SK-N-SH (cell line): ENCODE measurements at regions not wholly inside any gene's neighbourhood (a gene's known extent, or its start where the extent isn't known, plus 50 kb on each side); places are given as distances from the start of the nearest gene placed in this dataset.

Source experiments
- CTCF ChIA-PET: fragments of 300-600, 350-600 bp; formaldehyde crosslinking; extraction: SDS; loops from one replicate; lab custom pipeline; 2021; lab: Yijun Ruan, JAX
- POLR2A ChIA-PET: fragments of 350-600 bp; sonication (Branson Sonifier 250); formaldehyde crosslinking; extraction: SDS; loops from one replicate; lab custom pipeline; 2020; ENCODE audit warnings: antibody characterized with exemption, inconsistent platforms; lab: Yijun Ruan, JAX
- DNase-seq: peaks from one replicate; pipeline ENCODE4 v3.0.0; 2012
- H2AFZ ChIP-seq: fragments of 200-600 bp; sonication (generic); 2 replicates; pipeline ENCODE4 v1.8.1; 2016; ENCODE audit warnings: antibody characterized with exemption, mild to moderate bottlenecking, low read depth
- H3F3A ChIP-seq: fragments of 200-600 bp; sonication (generic); replicated peaks from 2 replicates; pipeline ENCODE3; 2016; ENCODE audit warnings: antibody characterized with exemption, mild to moderate bottlenecking; ENCODE audit not compliant: insufficient read depth
- H3K27ac ChIP-seq, 2 experiments: fragments of 200-500 bp in 1 of 2; fragments of 200-600 bp in 1 of 2; sonication (Bioruptor generic) in 1 of 2; sonication (generic), shearing (Covaris generic) in 1 of 2; 2 replicates each; pipeline versions ENCODE4 v1.5.1 to v1.6.1; 2014 to 2016; ENCODE audit warnings: low read depth in 2 of 2, inconsistent platforms in 1 of 2, low read length in 1 of 2, mild to moderate bottlenecking in 1 of 2, mixed read lengths in 1 of 2
- H3K27me3 ChIP-seq: fragments of 200-600 bp; sonication (generic), shearing (Covaris generic); 2 replicates; pipeline ENCODE4 v1.6.1; 2016; ENCODE audit warnings: mixed run types; ENCODE audit not compliant: insufficient read depth
- H3K36me3 ChIP-seq, 2 experiments: fragments of 200-500 bp in 1 of 2; fragments of 200-600 bp in 1 of 2; sonication (Bioruptor generic) in 1 of 2; sonication (generic) in 1 of 2; replicated peaks in 1 of 2; 2 replicates each; pipeline versions ENCODE3 to v1.5.1; 2014 to 2016; ENCODE audit warnings: low read length in 1 of 2, mild to moderate bottlenecking in 1 of 2; ENCODE audit not compliant: insufficient read depth in 2 of 2, control insufficient read depth in 1 of 2
- H3K4me1 ChIP-seq, 2 experiments: fragments of 200-500 bp in 1 of 2; fragments of 200-600 bp in 1 of 2; sonication (Bioruptor generic) in 1 of 2; sonication (generic), shearing (Covaris generic) in 1 of 2; 2 replicates each; pipeline versions ENCODE4 v1.5.1 to v1.6.1; 2014 to 2016; ENCODE audit warnings: low read depth in 1 of 2, low read length in 1 of 2, mixed run types in 1 of 2; ENCODE audit not compliant: insufficient read depth in 2 of 2, control insufficient read depth in 1 of 2
- H3K4me2 ChIP-seq: fragments of 200-600 bp; sonication (generic), shearing (Covaris generic); 2 replicates; pipeline ENCODE4 v1.6.1; 2017; ENCODE audit warnings: mixed run types
- H3K4me3 ChIP-seq, 2 experiments: fragments of 200-500 bp in 1 of 2; fragments of 200-600 bp in 1 of 2; sonication (Bioruptor generic) in 1 of 2; sonication (generic), shearing (Covaris generic) in 1 of 2; 2 replicates each; pipeline versions ENCODE4 v1.5.1 to v1.8.1; 2014 to 2016; ENCODE audit warnings: low read depth in 2 of 2, inconsistent platforms in 1 of 2, low read length in 1 of 2, mild to moderate bottlenecking in 1 of 2, mixed read lengths in 1 of 2, moderate library complexity in 1 of 2
- H3K79me2 ChIP-seq: fragments of 200-600 bp; sonication (generic); 2 replicates; pipeline ENCODE4 v1.8.1; 2017; ENCODE audit warnings: mild to moderate bottlenecking; ENCODE audit not compliant: insufficient read depth
- H3K9ac ChIP-seq: fragments of 200-600 bp; sonication (generic); 2 replicates; pipeline ENCODE4 v1.6.1; 2017; ENCODE audit warnings: mixed run types
- H3K9me2 ChIP-seq: fragments of 200-600 bp; sonication (generic); 2 replicates; pipeline ENCODE4 v1.6.1; 2017; ENCODE audit warnings: mixed run types
- H3K9me3 ChIP-seq: fragments of 200-600 bp; sonication (generic); 2 replicates; pipeline ENCODE4 v1.6.1; 2017; ENCODE audit warnings: mixed run types, mild to moderate bottlenecking, moderate library complexity
- H4K20me1 ChIP-seq: fragments of 200-600 bp; sonication (generic); 2 replicates; pipeline ENCODE4 v1.6.1; 2017; ENCODE audit warnings: mild to moderate bottlenecking, mixed run types; ENCODE audit not compliant: insufficient read depth
- CHD2 ChIP-seq: fragments of 150-350 bp; IDR thresholded peaks from 2 replicates; pipeline ENCODE4 v1.6.1; 2018; ENCODE audit warnings: low read length; ENCODE audit not compliant: partially characterized antibody
- ELF1 ChIP-seq: IDR thresholded peaks from 2 replicates; pipeline ENCODE4 v1.4.0; 2012
- EP300 ChIP-seq, 2 experiments: IDR thresholded peaks; 2 replicates each; pipeline versions ENCODE4 v1.4.0 to v1.6.1; 2012; ENCODE audit warnings: borderline replicate concordance in 1 of 2, low read depth in 1 of 2, low read length in 1 of 2
- EZH2phosphoT487 ChIP-seq: fragments of 200-600 bp; sonication (generic); IDR thresholded peaks from 2 replicates; pipeline ENCODE4 v1.6.1; 2017; ENCODE audit warnings: low read depth, mixed run types, mild to moderate bottlenecking, antibody characterized with exemption, moderate library complexity, borderline replicate concordance
- FOSL2 ChIP-seq: IDR thresholded peaks from 2 replicates; pipeline ENCODE4 v1.4.0; 2012; ENCODE audit warnings: low read depth, mild to moderate bottlenecking, moderate library complexity, borderline replicate concordance
- FOXJ3 ChIP-seq: sonication (generic); formaldehyde crosslinking; IDR thresholded peaks from 2 replicates; pipeline ENCODE4 v1.5.1; 2020; ENCODE audit warnings: mild to moderate bottlenecking, missing genetic modification reagents
- FOXM1 ChIP-seq: IDR thresholded peaks from 2 replicates; pipeline ENCODE4 v1.4.0; 2012; ENCODE audit warnings: low read depth, mild to moderate bottlenecking
- GABPA ChIP-seq: IDR thresholded peaks from 2 replicates; pipeline ENCODE4 v1.4.0; 2012; ENCODE audit warnings: low read depth, mild to moderate bottlenecking
- JUND ChIP-seq: IDR thresholded peaks from 2 replicates; pipeline ENCODE4 v1.4.0; 2012
- MEF2A ChIP-seq: IDR thresholded peaks from 2 replicates; pipeline ENCODE4 v1.4.0; 2012; ENCODE audit warnings: low read depth, borderline replicate concordance
- NFIC ChIP-seq: IDR thresholded peaks from 2 replicates; pipeline ENCODE4 v1.4.0; 2012; ENCODE audit warnings: borderline replicate concordance
- NRF1 ChIP-seq: IDR thresholded peaks from 2 replicates; pipeline ENCODE4 v1.6.1; 2012; ENCODE audit warnings: low read depth, mild to moderate bottlenecking, low read length
- RAD21 ChIP-seq: IDR thresholded peaks from 2 replicates; pipeline ENCODE4 v1.6.1; 2012; ENCODE audit warnings: mild to moderate bottlenecking, low read length
- RFX5 ChIP-seq: IDR thresholded peaks from 2 replicates; pipeline ENCODE4 v1.6.1; 2012; ENCODE audit warnings: mild to moderate bottlenecking, improper control_type of control experiment, low read length
- RXRA ChIP-seq: IDR thresholded peaks from 2 replicates; pipeline ENCODE4 v1.4.0; 2012; ENCODE audit warnings: low read depth, mild to moderate bottlenecking, borderline replicate concordance
- SIN3A ChIP-seq: IDR thresholded peaks from 2 replicates; pipeline ENCODE4 v1.6.1; 2012; ENCODE audit warnings: low read depth, mild to moderate bottlenecking, low read length, moderate library complexity, borderline replicate concordance
- SMC3 ChIP-seq: IDR thresholded peaks from 2 replicates; pipeline ENCODE4 v1.6.1; 2012; ENCODE audit warnings: low read depth, low read length, improper control_type of control experiment
- TAF1 ChIP-seq: IDR thresholded peaks from 2 replicates; pipeline ENCODE4 v1.6.1; 2012; ENCODE audit warnings: low read depth, mild to moderate bottlenecking, low read length, moderate library complexity, borderline replicate concordance
- TCF12 ChIP-seq: IDR thresholded peaks from 2 replicates; pipeline ENCODE4 v1.4.0; 2012
- YY1 ChIP-seq: IDR thresholded peaks from 2 replicates; pipeline ENCODE4 v1.4.0; 2012; ENCODE audit warnings: low read depth, mild to moderate bottlenecking
- WGBS: methylation state at CpG from one replicate; pipeline ENCODE4 v1.1.6; 2017; ENCODE audit warnings: low lambda C conversion rate; 5-methylcytosine and 5-hydroxymethylcytosine counted together
- TF ChIP-seq, protein P1 (sequence below): IDR thresholded peaks from 2 replicates; pipeline ENCODE4; 2012
- TF ChIP-seq, protein P2 (sequence below): IDR thresholded peaks from 2 replicates; pipeline ENCODE4 v1.4.0; 2012; ENCODE audit warnings: low read depth, borderline replicate concordance
- TF ChIP-seq, protein P3 (sequence below): fragments of 150-350 bp; IDR thresholded peaks from 2 replicates; pipeline ENCODE4 v1.6.1; 2017; ENCODE audit warnings: antibody characterized with exemption, low read length, low read depth, borderline replicate concordance
- TF ChIP-seq, protein P4 (sequence below): IDR thresholded peaks from 2 replicates; pipeline ENCODE4 v1.4.0; 2012; ENCODE audit warnings: low read depth
- TF ChIP-seq, protein P5 (sequence below): fragments of 200-600 bp; sonication (generic); IDR thresholded peaks from 2 replicates; pipeline ENCODE4 v1.6.1; 2017; ENCODE audit warnings: antibody characterized with exemption, mild to moderate bottlenecking, moderate library complexity

DNA sequence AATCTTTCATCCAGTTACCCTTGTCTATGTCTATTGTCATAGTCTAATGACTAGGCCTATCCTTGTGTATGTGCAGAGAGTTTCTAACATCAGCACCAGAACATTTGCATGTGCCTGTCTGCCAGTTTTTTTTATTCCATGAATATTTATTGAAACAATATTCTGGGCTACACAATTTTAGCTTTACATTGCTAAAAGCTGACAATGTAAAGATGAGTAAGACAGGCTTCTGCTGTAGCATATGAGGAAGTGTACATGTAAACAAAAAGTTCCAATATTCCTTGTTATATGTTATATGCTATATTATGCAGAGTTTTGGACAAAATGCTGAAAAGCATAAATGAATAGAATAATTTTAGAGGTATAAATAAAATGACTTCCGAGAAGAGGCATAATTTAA is 357.7 kb downstream of the NYAP2 start:
- Histone ChIP-seq H2AFZ (no peak overlapping the region), H3F3A (no peaks in the 10 kb centered on the region), H3K27me3 (no peaks in the 10 kb centered on the region), H3K79me2 (no peaks in the 10 kb centered on the region), H3K4me1 (no peaks in the 10 kb centered on the region), H3K4me3 (no peak overlapping the region), H3K9ac (no peak overlapping the region), H3K36me3 (no peaks in the 10 kb centered on the region), H3K9me3 (no peaks in the 10 kb centered on the region), H3K9me2 (no peaks in the 10 kb centered on the region), H3K4me2 (no peak overlapping the region), H3K27ac (no peak overlapping the region), H4K20me1 (no peaks in the 10 kb centered on the region)
- no peak for DNase-seq
- TF ChIP-seq FOSL2 (no peak), JUND (no peak), TAF1 (no peak), FOXM1 (no peak), CHD2 (no peak), EP300 (IDR thresholded peaks at IDR 0.05; ENCODE audit: borderline replicate concordance in 1 of 2, low read depth in 1 of 2, low read length in 1 of 2) (no peak), SIN3A (no peak), RXRA (no peak), GABPA (no peak), RAD21 (no peak), FOXJ3 (CRISPR knock-in tag) (no peak), NFIC (no peak), MEF2A (no peak)
- TF ChIP-seq, protein P1, sequence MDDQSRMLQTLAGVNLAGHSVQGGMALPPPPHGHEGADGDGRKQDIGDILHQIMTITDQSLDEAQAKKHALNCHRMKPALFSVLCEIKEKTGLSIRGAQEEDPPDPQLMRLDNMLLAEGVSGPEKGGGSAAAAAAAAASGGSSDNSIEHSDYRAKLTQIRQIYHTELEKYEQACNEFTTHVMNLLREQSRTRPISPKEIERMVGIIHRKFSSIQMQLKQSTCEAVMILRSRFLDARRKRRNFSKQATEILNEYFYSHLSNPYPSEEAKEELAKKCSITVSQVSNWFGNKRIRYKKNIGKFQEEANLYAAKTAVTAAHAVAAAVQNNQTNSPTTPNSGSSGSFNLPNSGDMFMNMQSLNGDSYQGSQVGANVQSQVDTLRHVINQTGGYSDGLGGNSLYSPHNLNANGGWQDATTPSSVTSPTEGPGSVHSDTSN, result no peak
- TF ChIP-seq, protein P2, sequence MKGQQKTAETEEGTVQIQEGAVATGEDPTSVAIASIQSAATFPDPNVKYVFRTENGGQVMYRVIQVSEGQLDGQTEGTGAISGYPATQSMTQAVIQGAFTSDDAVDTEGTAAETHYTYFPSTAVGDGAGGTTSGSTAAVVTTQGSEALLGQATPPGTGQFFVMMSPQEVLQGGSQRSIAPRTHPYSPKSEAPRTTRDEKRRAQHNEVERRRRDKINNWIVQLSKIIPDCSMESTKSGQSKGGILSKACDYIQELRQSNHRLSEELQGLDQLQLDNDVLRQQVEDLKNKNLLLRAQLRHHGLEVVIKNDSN, result no peak
- TF ChIP-seq, protein P3, sequence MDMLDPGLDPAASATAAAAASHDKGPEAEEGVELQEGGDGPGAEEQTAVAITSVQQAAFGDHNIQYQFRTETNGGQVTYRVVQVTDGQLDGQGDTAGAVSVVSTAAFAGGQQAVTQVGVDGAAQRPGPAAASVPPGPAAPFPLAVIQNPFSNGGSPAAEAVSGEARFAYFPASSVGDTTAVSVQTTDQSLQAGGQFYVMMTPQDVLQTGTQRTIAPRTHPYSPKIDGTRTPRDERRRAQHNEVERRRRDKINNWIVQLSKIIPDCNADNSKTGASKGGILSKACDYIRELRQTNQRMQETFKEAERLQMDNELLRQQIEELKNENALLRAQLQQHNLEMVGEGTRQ, result no peak
- ChIA-PET CTCF (no interaction called here), POLR2A (no interaction called here)
- WGBS, result 67% methylated on average over 1 of the region's 1 CpG

DNA sequence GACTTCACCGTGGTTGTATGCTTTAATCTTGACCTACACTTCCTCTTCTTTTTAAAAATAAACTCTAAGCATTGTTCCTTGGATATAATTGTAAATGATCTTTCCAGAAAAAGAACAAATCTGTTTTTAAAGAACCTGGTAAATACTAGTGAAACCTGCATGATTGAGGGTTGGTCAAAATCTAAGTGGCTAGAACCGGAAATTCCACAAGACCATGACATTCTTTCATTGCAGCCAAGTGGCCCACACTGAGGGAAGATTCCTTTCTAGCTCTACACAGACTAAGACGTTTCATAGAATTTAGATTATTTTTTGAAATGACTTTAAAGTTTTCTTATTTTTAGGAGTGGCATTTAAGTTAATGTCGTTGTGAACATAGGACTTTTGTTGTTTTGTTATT is 356.7 kb downstream of the NYAP2 start:
- Histone ChIP-seq H3K9me3 (no peaks in the 10 kb centered on the region), H4K20me1 (no peaks in the 10 kb centered on the region), H3K4me3 (no peak overlapping the region), H2AFZ (no peak overlapping the region), H3K36me3 (no peaks in the 10 kb centered on the region), H3K27ac (no peak overlapping the region), H3K9ac (no peak overlapping the region), H3K9me2 (no peaks in the 10 kb centered on the region), H3F3A (no peaks in the 10 kb centered on the region), H3K4me1 (no peaks in the 10 kb centered on the region), H3K79me2 (no peaks in the 10 kb centered on the region), H3K27me3 (no peaks in the 10 kb centered on the region), H3K4me2 (no peak overlapping the region)
- DNase-seq, result no peak
- WGBS, result 49% methylated on average over 4 of the region's 4 CpGs
- POLR2A ChIA-PET, result no interaction called here
- CTCF ChIA-PET, result no interaction called here
- TF ChIP-seq, protein P4, sequence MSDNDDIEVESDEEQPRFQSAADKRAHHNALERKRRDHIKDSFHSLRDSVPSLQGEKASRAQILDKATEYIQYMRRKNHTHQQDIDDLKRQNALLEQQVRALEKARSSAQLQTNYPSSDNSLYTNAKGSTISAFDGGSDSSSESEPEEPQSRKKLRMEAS, result no peak
- TF ChIP-seq TCF12 (no peak), EZH2phosphoT487 (no peak), SIN3A (no peak), JUND (no peak), FOXM1 (no peak), YY1 (no peak), NRF1 (no peak), FOXJ3 (CRISPR knock-in tag) (no peak), RFX5 (no peak), MEF2A (no peak), SMC3 (no peak), ELF1 (no peak)
- TF ChIP-seq, protein P5, sequence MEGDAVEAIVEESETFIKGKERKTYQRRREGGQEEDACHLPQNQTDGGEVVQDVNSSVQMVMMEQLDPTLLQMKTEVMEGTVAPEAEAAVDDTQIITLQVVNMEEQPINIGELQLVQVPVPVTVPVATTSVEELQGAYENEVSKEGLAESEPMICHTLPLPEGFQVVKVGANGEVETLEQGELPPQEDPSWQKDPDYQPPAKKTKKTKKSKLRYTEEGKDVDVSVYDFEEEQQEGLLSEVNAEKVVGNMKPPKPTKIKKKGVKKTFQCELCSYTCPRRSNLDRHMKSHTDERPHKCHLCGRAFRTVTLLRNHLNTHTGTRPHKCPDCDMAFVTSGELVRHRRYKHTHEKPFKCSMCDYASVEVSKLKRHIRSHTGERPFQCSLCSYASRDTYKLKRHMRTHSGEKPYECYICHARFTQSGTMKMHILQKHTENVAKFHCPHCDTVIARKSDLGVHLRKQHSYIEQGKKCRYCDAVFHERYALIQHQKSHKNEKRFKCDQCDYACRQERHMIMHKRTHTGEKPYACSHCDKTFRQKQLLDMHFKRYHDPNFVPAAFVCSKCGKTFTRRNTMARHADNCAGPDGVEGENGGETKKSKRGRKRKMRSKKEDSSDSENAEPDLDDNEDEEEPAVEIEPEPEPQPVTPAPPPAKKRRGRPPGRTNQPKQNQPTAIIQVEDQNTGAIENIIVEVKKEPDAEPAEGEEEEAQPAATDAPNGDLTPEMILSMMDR, result no peak
- TF ChIP-seq, protein P2, result no peak
- TF ChIP-seq, protein P3, result no peak
